ENCODE measurements at regions not wholly inside any gene's neighbourhood (a gene's known extent, or its start where the extent isn't known, plus 50 kb on each side); places are given as distances from the start of the nearest gene placed in this dataset.
"Not testable (repeated sequence)": the region's sequence is repeated elsewhere in the genome, so short reads cannot be mapped to it uniquely, and the experiment has no call there.

DNA sequence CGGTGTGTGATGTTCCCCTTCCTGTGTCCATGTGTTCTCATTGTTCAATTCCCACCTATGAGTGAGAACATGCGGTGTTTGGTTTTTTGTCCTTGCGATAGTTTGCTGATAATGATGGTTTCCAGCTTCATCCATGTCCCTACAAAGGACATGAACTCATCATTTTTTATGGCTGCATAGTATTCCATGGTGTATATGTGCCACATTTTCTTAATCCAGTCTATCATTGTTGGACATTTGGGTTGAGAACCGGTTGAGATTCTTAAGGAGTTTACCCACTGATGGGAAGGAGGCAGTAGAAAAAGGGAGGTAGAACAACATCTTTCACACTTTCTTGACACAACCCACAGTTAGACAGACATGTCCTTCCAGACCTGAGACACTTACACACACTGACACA lies 67.0 kb downstream of the FOXD2 start:
- TF ChIP-seq, protein P1, sequence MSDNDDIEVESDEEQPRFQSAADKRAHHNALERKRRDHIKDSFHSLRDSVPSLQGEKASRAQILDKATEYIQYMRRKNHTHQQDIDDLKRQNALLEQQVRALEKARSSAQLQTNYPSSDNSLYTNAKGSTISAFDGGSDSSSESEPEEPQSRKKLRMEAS (IDR thresholded peaks at IDR 0.05), result not testable (repeated sequence)
- TF ChIP-seq POLR2AphosphoS5 (IDR thresholded peaks at IDR 0.05; ENCODE audit: low read depth, low read length); RAD21 (IDR thresholded peaks at IDR 0.05 in 1 of 2, conservative IDR thresholded peaks at IDR 0.05 in 1 of 2; ENCODE audit: low read depth in 2 of 2, low read length in 2 of 2); JUND (IDR thresholded peaks at IDR 0.05; ENCODE audit: low read length); JUN (IDR thresholded peaks at IDR 0.05; ENCODE audit: low read depth, low read length); TEAD4 (IDR thresholded peaks at IDR 0.05; ENCODE audit: low read depth, low read length); BRCA1 (IDR thresholded peaks at IDR 0.05; ENCODE audit: low read depth, low read length); GABPA (IDR thresholded peaks at IDR 0.05; ENCODE audit: borderline replicate concordance, insufficient read depth, low read length); YY1 (IDR thresholded peaks at IDR 0.05; ENCODE audit: low read depth, low read length): not testable (repeated sequence)
- TF ChIP-seq, protein P2, sequence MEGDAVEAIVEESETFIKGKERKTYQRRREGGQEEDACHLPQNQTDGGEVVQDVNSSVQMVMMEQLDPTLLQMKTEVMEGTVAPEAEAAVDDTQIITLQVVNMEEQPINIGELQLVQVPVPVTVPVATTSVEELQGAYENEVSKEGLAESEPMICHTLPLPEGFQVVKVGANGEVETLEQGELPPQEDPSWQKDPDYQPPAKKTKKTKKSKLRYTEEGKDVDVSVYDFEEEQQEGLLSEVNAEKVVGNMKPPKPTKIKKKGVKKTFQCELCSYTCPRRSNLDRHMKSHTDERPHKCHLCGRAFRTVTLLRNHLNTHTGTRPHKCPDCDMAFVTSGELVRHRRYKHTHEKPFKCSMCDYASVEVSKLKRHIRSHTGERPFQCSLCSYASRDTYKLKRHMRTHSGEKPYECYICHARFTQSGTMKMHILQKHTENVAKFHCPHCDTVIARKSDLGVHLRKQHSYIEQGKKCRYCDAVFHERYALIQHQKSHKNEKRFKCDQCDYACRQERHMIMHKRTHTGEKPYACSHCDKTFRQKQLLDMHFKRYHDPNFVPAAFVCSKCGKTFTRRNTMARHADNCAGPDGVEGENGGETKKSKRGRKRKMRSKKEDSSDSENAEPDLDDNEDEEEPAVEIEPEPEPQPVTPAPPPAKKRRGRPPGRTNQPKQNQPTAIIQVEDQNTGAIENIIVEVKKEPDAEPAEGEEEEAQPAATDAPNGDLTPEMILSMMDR (IDR thresholded peaks at IDR 0.05; ENCODE audit: control extremely low read depth in 1 of 3, insufficient read depth in 1 of 3, low read depth in 1 of 3, low read length in 3 of 3), result not testable (repeated sequence)

All from H1 (cell line).